Gastroesophageal sphincter (tissue), 4 donors: ENCODE measurements at regions not wholly inside any gene's neighbourhood (a gene's known extent, or its start where the extent isn't known, plus 50 kb on each side); places are given as distances from the start of the nearest gene placed in this dataset.

Experiments used
- ATAC-seq: fragments of 150-250 bp; one replicate; pipeline ENCODE4 v1.9.1; 2016; ENCODE audit warnings: mild to moderate bottlenecking, moderate library complexity
- H3K27ac ChIP-seq, 4 donors: fragments of 200-600 bp; sonication (generic) in 3 of 4; 1 replicate in 3 of 4; 2 replicates in 1 of 4; pipeline ENCODE4 v1.5.1; 2016 to 2019
- H3K27me3 ChIP-seq: fragments of 200-600 bp; sonication (generic); one replicate; pipeline ENCODE4 v1.5.1; 2019
- H3K36me3 ChIP-seq, 2 donors: fragments of 200-600 bp; sonication (generic); one replicate each; pipeline ENCODE4 v1.5.1; 2019; ENCODE audit warnings: control low read depth in 1 of 2
- H3K4me1 ChIP-seq, 3 donors: fragments of 200-600 bp; sonication (generic); 1 replicate in 2 of 3; 2 replicates in 1 of 3; pipeline ENCODE4 v1.5.1; 2016 to 2019; ENCODE audit warnings: control low read depth in 2 of 3
- H3K4me3 ChIP-seq, 2 donors: fragments of 200-600 bp; sonication (generic); one replicate each; pipeline ENCODE4 v1.5.1; 2019; ENCODE audit warnings: mild to moderate bottlenecking in 1 of 2, moderate library complexity in 1 of 2
- H3K9me3 ChIP-seq, 3 donors: fragments of 200-600 bp; sonication (generic); one replicate each; pipeline ENCODE4 v1.5.1; 2017 to 2019; ENCODE audit warnings: control low read depth in 2 of 3
- CTCF ChIP-seq, 4 experiments: fragments of 200-600 bp in 2 of 4; fragments of 450-650 bp in 2 of 4; sonication (generic) in 1 of 4; IDR thresholded peaks; one replicate each; pipeline ENCODE4 v1.5.1; 2017 to 2019; ENCODE audit warnings: antibody characterized with exemption in 4 of 4, mild to moderate bottlenecking in 2 of 4, moderate library complexity in 2 of 4
- EP300 ChIP-seq: sonication (generic); formaldehyde crosslinking; IDR thresholded peaks from one replicate; pipeline ENCODE4 v1.6.1; 2017; ENCODE audit warnings: antibody characterized with exemption, mild to moderate bottlenecking
- POLR2A ChIP-seq, 2 donors: fragments of 450-650 bp; IDR thresholded peaks; one replicate each; pipeline ENCODE4 v1.6.1; 2017; ENCODE audit warnings: antibody characterized with exemption in 2 of 2, mild to moderate bottlenecking in 2 of 2, moderate library complexity in 1 of 2
- POLR2AphosphoS5 ChIP-seq: sonication (generic); formaldehyde crosslinking; IDR thresholded peaks from one replicate; pipeline ENCODE4 v1.6.1; 2017; ENCODE audit warnings: antibody characterized with exemption
- WGBS, 2 donors: methylation state at CpG; one replicate each; pipeline ENCODE4 v1.1.5; 2018; ENCODE audit warnings: low coverage in 1 of 2; 5-methylcytosine and 5-hydroxymethylcytosine counted together

- ATAC-seq: no peak
- no peaks in the 10 kb centered on the region for H3K4me1 ChIP-seq
- H3K36me3 ChIP-seq: no peaks in the 10 kb centered on the region
- no peaks in the 10 kb centered on the region for H3K27me3 ChIP-seq
- H3K4me3 ChIP-seq: no peak overlapping the region
- H3K27ac ChIP-seq: no peak overlapping the region
- 28 to 55% methylated on average over 8 of the region's 8 CpGs for WGBS, 2 donors
- H3K9me3 ChIP-seq: no peaks in the 10 kb centered on the region
- TF ChIP-seq EP300 (no peak), CTCF (IDR thresholded peaks at IDR 0.05) (no peak), POLR2AphosphoS5 (no peak)
These were observed 294.0 kb upstream of the SOX2 start for GRCh38 chr3:181417748-181418147.

- no peaks in the 10 kb centered on the region for H3K27me3 ChIP-seq
- no peak for TF ChIP-seq CTCF (IDR thresholded peaks at IDR 0.05)
- no peak for TF ChIP-seq POLR2AphosphoS5
- no peak for TF ChIP-seq EP300
- TF ChIP-seq POLR2A (IDR thresholded peaks at IDR 0.05): no peak
- H3K9me3 ChIP-seq: no peaks in the 10 kb centered on the region
- H3K27ac ChIP-seq: no peak overlapping the region
- no peak for ATAC-seq
- H3K4me3 ChIP-seq: no peak overlapping the region
- no peaks in the 10 kb centered on the region for H3K36me3 ChIP-seq
- 92% methylated on average over 4 of the region's 4 CpGs for WGBS, 2 donors
- H3K4me1 ChIP-seq: no peaks in the 10 kb centered on the region
These were observed 300.9 kb upstream of the SOX2 start for GRCh38 chr3:181410870-181411269.

- TF ChIP-seq POLR2AphosphoS5 (no peak), CTCF (IDR thresholded peaks at IDR 0.05) (no peak), EP300 (no peak)
- H3K4me3 ChIP-seq: no peak overlapping the region
- H3K9me3 ChIP-seq: no peaks in the 10 kb centered on the region
- no peaks in the 10 kb centered on the region for H3K4me1 ChIP-seq
- 53 to 64% methylated on average over 4 to 8 of the region's 8 CpGs for WGBS, 2 donors
- H3K27me3 ChIP-seq: no peaks in the 10 kb centered on the region
- no peaks in the 10 kb centered on the region for H3K36me3 ChIP-seq
- H3K27ac ChIP-seq: no peak overlapping the region
- no peak for ATAC-seq
These were observed 307.7 kb upstream of the SOX2 start for GRCh38 chr3:181403876-181404660.

- no peaks in the 10 kb centered on the region for H3K4me1 ChIP-seq
- H3K9me3 ChIP-seq: no peaks in the 10 kb centered on the region
- no peak overlapping the region for H3K4me3 ChIP-seq
- H3K27me3 ChIP-seq: no peaks in the 10 kb centered on the region
- ATAC-seq: no peak
- TF ChIP-seq POLR2AphosphoS5 (no peak), CTCF (IDR thresholded peaks at IDR 0.05) (no peak), POLR2A (IDR thresholded peaks at IDR 0.05) (no peak), EP300 (no peak)
- no peak overlapping the region for H3K27ac ChIP-seq
- H3K36me3 ChIP-seq: no peaks in the 10 kb centered on the region
- WGBS, 2 donors: 53 to 71% methylated on average over 3 of the region's 3 CpGs
These were observed 309.4 kb upstream of the SOX2 start for GRCh38 chr3:181402347-181402746.

- Histone ChIP-seq H3K27me3 (no peaks in the 10 kb centered on the region), H3K4me3 (no peak overlapping the region), H3K27ac (no peak overlapping the region), H3K36me3 (no peaks in the 10 kb centered on the region), H3K9me3 (peaks cover 0 to 2% (median 0%) of the 10 kb centered on the region in 3 donors), H3K4me1 (no peaks in the 10 kb centered on the region)
- no peak for TF ChIP-seq POLR2AphosphoS5
- no peak for TF ChIP-seq EP300
- TF ChIP-seq CTCF (IDR thresholded peaks at IDR 0.05): no peak
- no peak for TF ChIP-seq POLR2A (IDR thresholded peaks at IDR 0.05)
- ATAC-seq: no peak
These were observed 326.8 kb upstream of the SOX2 start for GRCh38 chr3:181384970-181385369.
